GM18870 (cell line): ENCODE measurements at regions not wholly inside any gene's neighbourhood (a gene's known extent, or its start where the extent isn't known, plus 50 kb on each side); places are given as distances from the start of the nearest gene placed in this dataset.
"Not testable (repeated sequence)": the region's sequence is repeated elsewhere in the genome, so short reads cannot be mapped to it uniquely, and the experiment has no call there.

Experiments used
- ATAC-seq: cut with Tn5 transposase; IDR thresholded peaks from one replicate; pipeline ENCODE4 v1.9.1; 2021; ENCODE audit warnings: moderate library complexity; ENCODE audit not compliant: unreplicated experiment

DNA sequence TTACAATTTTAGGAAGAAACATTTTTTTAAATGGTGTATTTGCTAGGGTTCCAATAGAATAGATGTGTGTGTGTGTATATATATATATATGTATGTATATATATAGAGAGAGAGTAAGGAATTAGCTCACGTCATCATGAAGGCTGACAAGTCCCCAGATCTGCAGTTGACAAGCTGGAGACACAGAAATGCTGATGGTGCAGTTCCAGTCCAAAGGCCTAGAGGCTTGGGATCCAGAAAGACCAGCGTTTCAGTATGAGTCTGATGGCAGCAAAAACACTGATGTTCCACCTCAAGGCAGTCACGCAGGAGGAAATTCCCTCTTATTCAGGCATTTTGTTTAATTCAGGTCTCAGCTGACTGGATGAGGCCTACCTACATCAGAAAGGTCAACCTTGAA, 386.8 kb downstream of the PTH2R start:
- ATAC-seq = no peak

DNA sequence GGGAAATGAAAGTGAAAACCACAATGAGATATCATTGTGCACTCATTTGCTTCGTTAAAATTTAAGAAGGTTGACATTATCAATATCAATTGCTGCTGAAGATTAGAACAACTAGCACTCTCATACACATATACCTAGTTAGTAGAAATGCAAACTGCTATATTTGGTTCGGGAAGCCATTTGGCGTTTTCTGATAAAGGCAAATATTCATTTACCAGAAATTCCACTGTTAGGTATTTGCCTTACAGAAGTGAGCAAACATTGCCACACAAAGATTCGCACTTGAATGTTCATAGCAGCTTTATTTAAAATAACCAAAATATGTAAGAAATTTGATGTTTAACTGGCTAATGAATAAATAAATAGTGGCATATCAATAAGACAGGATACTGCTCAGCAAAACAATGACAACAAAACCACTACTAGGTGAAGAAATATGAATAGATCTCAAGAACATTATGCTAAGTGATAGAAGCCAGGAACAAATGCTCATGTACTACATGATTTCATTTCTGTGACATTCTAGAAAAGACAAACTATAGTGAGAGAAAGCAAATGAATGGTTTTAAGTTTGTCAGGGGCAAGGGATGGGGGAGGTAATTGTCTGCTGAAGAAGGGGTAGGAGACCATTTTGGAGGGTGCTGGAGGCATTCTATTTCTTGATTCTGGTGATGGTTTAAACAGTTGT, 387.8 kb downstream of the PTH2R start:
- no peak for ATAC-seq

DNA sequence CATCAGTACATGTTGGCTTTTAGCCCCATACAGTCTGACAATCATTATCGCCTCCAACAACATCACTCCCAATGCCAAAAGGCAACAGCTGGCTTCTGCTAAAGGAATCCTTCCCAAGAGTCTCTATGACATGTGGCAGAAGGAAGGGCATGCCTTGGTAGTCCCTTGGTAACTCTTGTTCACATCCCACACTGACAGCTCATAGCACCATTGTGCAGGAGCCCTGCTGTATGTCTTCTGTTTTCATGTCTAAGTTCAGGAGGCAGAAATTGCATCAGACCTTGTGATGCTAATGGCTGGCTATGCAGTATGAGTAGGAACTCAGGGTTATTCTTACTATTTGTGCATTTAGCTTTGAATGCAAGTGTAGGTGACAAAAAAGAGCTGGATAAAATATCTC, 392.1 kb downstream of the PTH2R start:
- ATAC-seq = no peak

DNA sequence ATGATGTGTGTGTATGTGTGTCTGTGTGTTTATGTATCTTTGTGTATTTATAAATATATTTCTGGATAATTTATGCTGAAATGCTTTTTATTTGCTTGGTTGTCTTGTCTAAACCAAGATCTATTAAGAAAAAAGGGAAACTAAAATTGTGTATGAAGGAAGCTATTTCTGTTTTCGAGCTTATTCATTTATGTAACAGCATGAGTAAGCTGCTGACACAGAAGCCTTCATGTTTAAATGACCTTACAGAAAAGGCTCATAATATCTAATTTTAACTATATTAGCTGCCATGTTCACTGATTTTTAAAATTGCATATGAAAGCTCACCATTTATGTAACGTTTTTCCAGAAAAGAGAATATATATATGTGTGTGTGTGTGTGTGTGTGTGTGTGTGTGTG, 392.8 kb downstream of the PTH2R start:
- no peak for ATAC-seq

DNA sequence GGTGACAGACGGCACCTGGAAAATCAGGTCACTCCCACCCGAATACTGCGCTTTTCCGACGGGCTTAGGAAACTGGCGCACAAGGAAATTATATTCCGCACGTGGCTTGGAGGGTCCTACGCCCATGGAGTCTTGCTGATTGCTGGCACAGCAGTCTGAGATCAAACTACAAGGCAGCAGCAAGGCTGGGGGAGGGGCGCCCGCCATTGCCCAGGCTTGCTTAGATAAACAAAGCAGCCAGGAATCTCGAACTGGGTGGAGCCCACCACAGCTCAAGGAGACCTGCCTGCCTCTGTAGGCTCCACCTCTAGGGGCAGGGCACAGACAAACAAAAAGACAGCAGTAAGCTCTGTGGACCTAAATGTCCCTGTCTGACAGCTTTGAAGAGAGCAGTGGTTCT, 394.3 kb downstream of the PTH2R start:
- ATAC-seq = not testable (repeated sequence)

DNA sequence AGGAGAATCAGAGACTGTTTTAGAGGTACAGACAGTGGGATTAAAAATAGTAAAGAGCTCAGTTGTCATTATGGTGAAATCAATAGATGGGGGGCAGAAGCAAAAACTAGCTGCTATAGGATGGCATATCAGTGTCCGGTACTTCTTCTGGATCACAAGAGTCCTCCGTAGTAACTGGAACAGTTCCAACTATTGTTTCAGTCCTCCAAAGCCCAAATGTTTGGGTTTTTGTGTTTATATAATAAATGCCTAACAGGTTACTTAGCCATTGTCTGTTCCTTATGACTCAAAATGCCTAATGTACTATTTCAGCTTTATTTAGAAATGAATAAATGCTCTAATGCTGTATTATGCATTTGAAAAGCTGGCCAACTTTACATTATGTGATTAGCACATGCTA, 401.2 kb downstream of the PTH2R start:
- no peak for ATAC-seq

DNA sequence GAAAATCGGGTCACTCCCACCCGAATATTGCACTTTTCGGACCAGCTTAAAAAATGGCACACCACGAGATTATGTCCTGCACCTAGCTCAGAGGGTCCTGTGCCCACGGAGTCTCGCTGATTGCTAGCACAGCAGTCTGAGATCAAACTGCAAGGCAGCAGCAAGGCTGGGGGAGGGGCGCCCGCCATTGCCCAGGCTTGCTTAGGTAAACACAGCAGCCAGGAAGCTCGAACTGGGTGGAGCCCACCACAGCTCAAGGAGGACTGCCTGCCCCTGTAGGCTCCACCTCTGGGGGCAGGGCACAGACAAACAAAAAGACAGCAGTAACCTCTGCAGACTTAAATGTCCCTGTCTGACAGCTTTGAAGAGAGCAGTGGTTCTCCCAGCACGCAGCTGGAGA, 405.3 kb downstream of the PTH2R start:
- not testable (repeated sequence) for ATAC-seq

DNA sequence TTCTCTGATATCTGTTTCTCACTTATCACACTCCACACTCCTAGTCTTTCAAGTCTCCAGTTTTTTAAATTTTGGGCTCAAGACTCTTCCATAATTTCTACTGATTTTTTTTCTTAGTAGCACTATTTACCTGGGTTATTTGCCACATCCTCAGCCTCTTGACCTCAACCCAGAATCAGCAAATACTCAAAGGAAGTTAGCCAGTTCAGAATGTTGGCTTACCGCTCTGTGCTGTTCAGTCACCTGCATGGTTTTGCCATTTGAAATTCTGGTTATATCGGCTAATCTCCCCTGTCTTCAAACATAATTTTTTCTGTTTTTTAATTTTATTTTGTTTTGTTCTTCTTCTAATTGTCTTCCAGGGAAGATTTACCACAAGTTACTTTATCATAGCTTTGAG, 412.6 kb downstream of the PTH2R start:
- ATAC-seq = no peak

DNA sequence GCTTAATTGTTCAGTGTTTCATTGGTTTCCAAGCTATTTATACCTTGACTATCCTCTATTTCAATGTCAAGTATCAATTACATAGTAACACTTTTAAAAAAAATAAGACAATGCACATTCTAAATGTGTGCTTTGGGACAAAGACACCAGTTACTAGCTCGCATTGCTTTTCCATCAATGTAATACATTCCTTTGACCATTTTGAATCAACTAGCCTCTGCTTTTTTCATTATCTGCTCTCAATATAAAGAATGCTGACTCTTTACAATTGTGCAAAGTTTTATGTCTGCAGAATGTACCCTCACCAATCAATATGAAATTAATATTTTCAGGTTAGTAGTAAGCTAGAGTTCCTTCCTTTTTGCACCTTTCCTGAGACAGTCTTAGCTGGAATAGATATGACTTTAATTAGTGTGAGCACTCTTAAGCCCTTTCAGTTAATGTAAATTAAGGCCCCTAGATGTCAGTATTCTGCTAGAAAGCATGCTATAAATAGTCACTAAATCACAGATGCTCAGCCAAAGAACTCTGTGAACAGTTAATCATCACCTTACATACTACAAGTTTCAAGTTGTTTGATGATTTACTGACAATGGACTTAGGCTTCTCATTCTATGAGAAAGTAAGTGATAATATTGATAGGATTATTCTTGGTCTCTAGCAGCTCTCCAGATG, 413.6 kb downstream of the PTH2R start:
- ATAC-seq = peak; percentile 98

DNA sequence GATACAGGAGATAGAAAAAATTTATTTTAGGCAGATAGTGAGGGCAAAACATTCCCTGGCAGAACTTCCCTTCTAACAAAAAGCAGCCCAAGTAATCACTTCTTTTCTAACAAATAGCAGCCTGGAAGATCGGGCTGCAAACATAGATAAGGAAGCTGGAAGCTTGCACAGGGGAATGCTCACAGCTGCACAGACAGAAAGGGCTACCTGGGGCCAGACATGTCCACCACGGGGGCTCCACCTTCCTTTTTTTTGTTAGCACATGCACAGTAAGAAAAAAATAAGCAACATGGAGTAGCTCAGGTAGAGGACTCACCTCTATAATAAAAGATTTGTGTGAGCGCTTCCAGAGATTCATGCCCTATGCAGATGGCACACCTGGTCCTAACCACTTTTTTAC, 420.5 kb downstream of the PTH2R start:
- no peak for ATAC-seq

DNA sequence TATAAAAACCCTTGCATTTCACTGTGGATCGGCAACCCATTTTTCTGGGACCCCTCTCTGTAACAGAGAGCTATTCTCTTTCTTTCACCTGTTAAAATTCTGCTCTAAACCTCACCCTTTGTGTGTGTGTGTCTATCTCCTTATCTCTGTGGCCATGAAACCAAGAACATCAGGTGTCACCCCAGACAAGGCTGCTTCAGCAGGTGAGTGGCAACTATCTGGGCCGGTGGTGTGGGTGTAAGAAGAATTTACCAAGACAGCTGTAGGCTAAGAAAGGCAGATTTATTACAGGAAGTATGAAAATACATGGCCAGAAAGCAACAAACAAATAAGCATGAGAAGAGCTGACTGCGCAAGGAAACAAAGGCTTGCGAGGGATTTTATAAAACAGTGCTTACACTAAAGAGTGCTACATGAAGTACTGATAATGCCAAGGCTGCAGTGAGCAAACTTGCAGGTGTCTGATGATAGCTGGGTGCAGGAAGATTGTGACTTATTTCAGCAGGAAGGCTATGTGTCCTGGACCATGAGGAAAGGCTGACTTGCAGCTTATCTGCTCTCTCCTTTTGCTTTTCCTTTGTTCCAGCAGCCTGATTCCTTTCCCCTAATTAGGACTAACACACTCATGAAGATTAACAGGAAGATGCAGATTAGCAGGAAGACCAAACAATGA, 421.1 kb downstream of the PTH2R start:
- no peak for ATAC-seq

DNA sequence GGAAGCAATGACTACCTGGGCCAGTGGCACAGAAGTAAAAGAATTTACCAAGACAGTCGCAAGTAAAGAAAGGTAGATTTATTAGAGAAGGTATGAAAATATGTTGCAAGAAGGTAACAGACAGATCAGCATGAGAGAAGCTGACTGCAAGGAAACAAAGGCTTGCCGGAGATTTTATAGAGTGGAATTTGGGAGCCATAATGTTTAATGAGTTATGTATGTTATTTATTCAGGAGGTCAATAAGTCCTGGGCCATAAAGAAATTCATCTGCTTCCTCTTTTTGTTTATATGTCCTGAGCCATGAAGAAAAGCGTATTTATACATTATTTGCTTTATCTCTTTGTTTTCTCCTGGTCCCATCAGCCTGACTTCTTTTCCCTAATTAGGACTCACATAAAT, 423.6 kb downstream of the PTH2R start:
- no peak for ATAC-seq

DNA sequence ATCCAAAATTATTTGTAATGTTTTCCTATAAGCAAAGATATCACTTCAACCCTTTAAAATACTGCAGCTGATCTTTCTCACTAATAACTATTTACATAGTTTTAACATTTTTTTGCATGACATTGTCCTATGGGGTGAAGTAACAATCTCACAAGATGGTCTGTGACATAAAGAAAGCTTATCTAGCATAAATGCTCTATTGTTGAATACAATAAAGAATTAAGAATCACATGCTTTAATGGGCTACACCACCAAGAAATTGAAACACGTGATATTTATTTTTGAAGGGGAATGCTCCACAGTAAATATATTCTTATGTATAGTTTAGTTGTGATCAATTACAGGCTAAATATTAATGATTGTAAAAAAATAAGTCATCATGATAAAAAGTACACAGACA, 441.1 kb downstream of the PTH2R start:
- no peak for ATAC-seq

DNA sequence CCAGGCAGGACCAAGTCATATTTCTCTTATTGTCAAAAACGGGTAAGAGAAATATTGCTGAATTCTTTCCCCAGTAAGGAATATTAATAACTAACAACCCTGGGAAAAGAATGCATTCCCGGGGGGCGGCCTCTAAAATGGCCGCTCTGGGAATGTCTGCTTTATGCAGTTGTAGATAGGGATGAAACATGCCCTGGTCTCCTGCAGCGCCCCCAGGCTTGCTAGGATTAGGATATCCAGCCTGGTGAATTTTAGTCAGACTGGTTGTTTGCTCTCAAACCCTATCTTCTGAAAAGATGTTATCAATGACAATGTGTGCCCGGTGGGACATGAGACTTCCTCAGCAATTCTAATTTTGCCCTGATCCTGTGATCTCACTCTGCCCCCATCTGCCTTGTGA, 448.1 kb downstream of the PTH2R start:
- no peak for ATAC-seq

DNA sequence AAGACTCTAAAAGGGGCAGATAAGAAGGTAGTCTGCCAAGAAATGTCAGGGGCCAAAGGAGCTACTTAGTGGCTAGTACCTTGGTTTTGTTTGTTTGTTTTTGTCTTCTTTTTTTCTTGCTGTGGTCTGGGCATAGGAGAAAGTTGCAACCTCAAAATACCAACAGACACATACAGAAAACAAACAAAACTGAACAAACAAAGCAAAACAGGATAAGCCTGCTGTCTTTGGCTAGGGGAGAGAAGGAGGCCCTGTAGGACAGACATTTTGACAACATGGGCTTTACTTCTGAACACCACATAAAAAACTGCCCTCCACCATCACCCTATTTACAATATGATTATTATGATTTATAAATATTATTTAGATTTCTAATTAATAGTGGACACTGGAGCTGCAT, 460.8 kb downstream of the PTH2R start:
- no peak for ATAC-seq

DNA sequence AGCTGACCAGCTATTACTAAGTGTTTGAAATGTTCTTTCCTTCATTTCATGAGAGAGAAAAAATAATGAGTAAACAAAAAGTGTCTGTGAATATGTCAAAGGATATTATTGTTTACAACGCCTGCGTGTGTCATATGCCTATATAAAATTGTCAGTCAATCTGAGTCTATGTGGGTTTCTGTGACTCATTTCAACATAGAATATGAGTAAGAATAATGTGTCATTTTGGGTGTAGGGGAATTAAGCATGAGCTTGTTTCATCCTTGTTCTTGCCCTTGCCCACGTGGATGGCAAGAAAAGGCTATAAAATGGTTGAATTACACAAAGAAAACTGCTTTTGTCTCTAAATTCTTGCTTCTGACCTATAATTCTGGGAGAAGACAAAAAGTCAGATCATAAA, 466.0 kb downstream of the PTH2R start:
- ATAC-seq = peak; percentile 72

DNA sequence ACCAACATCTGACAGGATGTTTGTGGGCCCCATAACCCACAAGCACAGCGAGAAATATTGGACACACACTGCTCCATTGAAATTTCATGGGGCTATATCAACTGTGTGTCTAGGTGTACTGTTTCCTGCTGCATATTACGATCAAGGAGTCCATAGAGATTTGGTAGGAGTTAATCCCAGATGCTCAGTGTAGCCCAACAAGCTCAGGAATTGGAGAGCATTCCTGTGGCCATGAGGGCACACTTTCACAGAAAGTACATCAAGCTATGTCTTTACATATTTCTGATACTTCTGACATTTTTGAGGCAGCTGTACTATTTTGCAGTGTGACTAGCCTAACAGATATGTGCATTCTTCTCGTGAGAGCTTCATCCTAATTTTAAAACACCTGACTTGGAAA, 473.1 kb downstream of the PTH2R start:
- no peak for ATAC-seq

DNA sequence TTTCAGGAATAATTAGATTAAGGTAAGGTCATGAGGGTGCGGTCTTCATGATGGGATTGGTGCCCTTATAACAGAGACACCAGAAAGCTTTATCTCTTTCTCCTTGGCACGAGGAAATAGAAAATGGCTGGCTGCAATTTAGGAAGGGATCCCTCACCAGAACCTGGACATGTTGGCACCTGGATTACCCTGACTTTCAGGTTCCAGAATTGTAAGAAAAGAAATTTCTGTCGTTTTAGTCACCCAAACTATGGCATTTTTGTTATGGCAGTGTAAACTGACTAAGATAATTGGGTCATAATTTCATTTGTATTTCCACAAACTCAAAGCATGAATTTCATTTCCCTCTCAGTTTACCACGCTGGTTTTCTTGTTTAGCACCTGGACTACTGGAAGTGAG, 473.6 kb downstream of the PTH2R start:
- no peak for ATAC-seq

DNA sequence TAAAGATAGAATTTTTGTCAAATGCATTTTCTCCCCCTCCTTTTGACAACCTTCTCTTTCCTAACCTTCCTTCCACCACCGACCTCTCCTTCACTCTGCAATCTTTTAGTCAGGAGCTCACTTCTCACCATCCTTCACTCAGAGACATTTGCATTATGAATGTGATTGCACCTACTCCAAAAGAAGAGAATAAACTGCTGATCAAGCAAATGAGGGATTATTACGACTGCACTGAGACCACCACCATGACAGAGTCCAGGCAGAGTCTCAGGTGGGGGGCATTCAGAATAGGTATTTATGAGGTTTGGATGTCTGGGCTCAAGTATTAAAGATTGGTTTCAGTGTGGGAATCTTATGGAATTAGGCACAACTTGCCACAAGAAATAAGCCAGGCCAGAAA, 483.9 kb downstream of the PTH2R start:
- ATAC-seq = no peak

DNA sequence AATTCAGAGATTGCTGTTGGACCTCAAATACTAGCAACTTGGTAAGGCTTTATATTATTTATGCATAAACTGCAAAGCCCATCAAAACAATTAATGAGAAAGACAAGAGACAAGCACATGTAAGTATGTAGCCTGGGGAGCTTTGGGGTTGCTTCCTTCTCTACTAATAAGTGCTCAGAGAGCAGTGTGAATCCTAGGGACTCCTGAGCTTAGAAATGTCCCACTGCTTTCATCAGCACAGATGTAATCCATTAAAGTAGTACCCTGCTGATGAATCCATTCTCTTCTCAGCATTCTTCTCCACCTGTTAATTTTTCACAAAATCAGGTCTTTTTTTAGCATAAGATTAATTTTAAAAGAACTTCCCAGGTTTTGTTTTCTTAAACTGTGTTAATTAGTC, 485.6 kb downstream of the PTH2R start:
- ATAC-seq = no peak

DNA sequence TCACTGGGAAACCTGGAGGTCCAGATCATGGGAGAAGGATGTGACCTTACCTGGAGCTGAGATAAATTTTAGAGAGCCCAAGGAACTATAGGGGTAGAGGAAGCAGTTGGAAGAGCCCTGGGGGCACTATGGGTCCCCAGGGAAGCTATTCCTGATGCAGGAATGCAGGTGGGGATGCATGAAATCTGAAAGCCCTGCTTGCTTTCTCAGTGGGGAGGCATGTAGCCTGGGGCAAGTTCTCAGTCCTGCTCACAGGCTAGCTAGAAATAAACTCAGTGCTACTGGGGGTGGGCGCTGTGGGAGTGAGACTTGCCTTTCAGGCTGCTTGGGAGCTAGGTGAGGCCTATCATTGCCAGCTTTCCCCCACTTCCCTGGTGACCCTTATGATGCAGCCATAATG, 499.7 kb downstream of the PTH2R start:
- ATAC-seq = no peak

DNA sequence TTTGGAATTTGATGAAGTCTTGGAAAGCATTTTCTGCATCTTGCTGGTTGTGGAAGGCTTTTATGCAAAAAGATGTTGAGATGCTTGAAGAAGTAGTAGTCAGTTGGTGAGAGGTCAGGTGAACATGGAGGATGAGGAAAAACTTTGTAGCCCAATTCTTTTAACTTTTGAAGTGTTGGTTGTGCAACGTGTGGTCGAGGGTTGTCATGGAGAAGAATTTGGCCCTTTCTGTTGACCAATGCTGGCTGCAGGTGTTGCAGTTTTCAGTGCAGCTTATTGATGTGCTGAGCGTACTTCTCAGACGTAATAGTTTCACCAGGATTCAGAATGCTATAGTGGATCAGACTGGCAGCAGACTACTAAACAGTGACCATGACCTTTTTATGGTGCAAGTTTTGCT, 508.4 kb upstream of the MAP2 start:
- no peak for ATAC-seq
